Fibroblast of villous mesenchyme (primary cell): ENCODE measurements at regions not wholly inside any gene's neighbourhood (a gene's known extent, or its start where the extent isn't known, plus 50 kb on each side); places are given as distances from the start of the nearest gene placed in this dataset.

Source experiments
- DNase-seq: peaks from one replicate; pipeline ENCODE4 v3.0.0-alpha.2; 2010; ENCODE audit warnings: low read depth
- H3K4me3 ChIP-seq: 2 replicates; pipeline ENCODE4 v1.5.1; 2011; ENCODE audit warnings: low read depth, mild to moderate bottlenecking, low read length
- TF ChIP-seq, protein P1 (sequence below): IDR thresholded peaks from 2 replicates; pipeline ENCODE4 v1.5.1; 2012; ENCODE audit warnings: low read depth, mild to moderate bottlenecking, low read length; ENCODE audit not compliant: insufficient read depth

GRCh38 chr17:55846745-55847144, 95.9 kb downstream of the PCTP start:
- DNase-seq = no peak
- TF ChIP-seq, protein P1, sequence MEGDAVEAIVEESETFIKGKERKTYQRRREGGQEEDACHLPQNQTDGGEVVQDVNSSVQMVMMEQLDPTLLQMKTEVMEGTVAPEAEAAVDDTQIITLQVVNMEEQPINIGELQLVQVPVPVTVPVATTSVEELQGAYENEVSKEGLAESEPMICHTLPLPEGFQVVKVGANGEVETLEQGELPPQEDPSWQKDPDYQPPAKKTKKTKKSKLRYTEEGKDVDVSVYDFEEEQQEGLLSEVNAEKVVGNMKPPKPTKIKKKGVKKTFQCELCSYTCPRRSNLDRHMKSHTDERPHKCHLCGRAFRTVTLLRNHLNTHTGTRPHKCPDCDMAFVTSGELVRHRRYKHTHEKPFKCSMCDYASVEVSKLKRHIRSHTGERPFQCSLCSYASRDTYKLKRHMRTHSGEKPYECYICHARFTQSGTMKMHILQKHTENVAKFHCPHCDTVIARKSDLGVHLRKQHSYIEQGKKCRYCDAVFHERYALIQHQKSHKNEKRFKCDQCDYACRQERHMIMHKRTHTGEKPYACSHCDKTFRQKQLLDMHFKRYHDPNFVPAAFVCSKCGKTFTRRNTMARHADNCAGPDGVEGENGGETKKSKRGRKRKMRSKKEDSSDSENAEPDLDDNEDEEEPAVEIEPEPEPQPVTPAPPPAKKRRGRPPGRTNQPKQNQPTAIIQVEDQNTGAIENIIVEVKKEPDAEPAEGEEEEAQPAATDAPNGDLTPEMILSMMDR = no peak
- no peak overlapping the region for H3K4me3 ChIP-seq

GRCh38 chr17:55852734-55853133, 101.9 kb downstream of the PCTP start:
- H3K4me3 ChIP-seq = no peak overlapping the region
- TF ChIP-seq, protein P1 = no peak
- no peak for DNase-seq

GRCh38 chr17:55859301-55859795, 108.5 kb downstream of the PCTP start:
- DNase-seq = no peak
- TF ChIP-seq, protein P1 = no peak
- no peak overlapping the region for H3K4me3 ChIP-seq

DNA sequence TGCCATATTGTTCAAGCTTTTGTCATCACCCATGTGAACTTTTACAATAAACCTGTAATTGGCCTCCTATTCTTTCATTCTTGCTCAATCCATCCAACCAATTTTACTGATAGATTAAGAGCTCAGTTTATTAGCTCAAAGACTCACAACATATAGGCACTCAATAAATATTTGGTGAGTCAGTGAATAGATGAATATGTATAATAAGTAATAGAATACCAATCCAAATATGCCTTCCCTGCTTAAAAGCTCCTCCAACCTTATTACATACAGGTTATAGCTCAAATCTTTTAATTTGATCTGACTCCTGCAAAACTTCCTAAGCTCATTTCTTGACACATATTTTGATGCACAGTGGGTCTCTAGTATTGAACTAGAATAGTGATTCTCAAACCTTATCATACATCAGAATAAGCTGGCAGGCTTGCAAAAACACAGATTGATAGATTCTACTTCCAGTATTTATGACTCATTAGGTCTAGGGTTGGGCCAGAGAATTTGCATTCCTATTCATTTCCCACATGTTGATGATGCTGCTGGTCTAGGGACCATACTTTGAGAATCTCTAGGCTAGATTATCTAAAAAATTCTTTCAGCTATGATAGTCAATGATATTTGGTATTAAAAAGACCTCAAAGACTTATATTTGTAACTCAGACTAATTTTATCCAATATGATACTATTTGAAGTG, 114.4 kb downstream of the PCTP start:
- TF ChIP-seq, protein P1 = no peak
- DNase-seq = no peak
- no peak overlapping the region for H3K4me3 ChIP-seq

- DNase-seq = no peak
- TF ChIP-seq, protein P1 = no peak
These were observed 119.2 kb downstream of the PCTP start for GRCh38 chr17:55870044-55870443.

DNA sequence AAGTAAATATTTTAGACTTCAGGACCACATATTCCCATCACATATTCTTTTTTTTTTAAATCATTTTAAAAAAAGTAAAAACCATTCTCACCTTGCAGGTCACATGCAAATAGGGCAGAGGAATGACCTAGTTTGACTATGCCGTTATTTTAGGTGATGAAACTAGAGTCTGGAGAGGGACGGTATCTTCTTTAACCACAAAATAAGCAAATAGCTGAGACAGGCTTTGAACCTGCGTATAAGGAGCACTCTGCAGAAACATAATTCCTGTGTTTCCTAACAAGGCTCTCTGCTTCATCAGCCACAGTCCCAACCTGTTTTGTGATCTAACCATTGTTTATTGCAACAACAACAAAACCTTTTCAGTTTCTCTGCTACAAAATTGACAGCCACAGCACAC, 121.5 kb downstream of the PCTP start:
- no peak for DNase-seq
- no peak overlapping the region for H3K4me3 ChIP-seq
- TF ChIP-seq, protein P1 = no peak

More at GRCh38 chr17:55870044-55870443, 119.2 kb downstream of the PCTP start:
- H3K4me3 ChIP-seq = no peak overlapping the region
